ENCODE measurements at regions not wholly inside any gene's neighbourhood (a gene's known extent, or its start where the extent isn't known, plus 50 kb on each side); places are given as distances from the start of the nearest gene placed in this dataset.

DNA sequence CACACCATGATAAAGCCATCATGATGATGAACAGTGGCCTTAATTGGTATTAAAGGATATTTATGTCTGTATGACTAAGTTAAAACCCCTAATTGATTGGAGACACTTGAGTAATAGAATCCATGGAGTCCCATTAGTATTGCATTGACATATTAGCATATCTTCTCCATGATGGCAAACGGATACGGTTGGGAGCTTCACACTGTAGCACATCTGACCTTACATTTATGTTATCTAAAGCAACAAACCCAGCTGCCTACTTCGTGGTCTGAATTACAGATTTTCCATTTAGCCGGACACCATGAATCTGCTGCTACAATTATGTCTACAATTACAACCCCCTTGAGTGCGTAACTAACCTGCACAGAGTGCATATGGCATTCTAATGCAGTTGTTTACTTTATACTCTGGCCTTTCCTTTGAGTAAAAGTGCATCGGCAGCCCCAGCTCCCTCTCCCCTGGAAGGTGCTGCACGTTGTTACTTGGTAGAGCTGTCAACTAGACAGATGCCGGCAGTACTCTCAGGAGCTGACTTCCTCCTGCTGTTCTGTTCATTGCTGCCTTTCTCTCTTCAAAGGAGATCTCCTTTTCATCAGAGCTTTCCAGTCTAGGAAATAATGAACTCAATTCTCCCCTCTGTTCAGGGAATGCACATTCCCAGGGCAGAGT is 92.1 kb downstream of the LRRC30 start:
- ATAC-seq (no peak), DNase-seq (ENCODE audit: low spot score) (no peak)
- H3K4me3 Mint-ChIP-seq, result no peak overlapping the region
- H3K36me3 Mint-ChIP-seq, result no peaks in the 10 kb centered on the region
- no peaks in the 10 kb centered on the region for H3K27me3 Mint-ChIP-seq (ENCODE audit: low read depth)
- POLR2A ChIA-PET, result no interaction called here
- no peaks in the 10 kb centered on the region; the same call in 1 of the 2 replicates for H3K9me3 Mint-ChIP-seq
- TF ChIP-seq ZNF396 (CRISPR knock-in tag; IDR thresholded peaks at IDR 0.05; ENCODE audit: borderline replicate concordance) (no peak), SP1 (CRISPR knock-in tag; conservative IDR thresholded peaks at IDR 0.05) (no peak), EMX1 (CRISPR knock-in tag; IDR thresholded peaks at IDR 0.05) (no peak), ZNF423 (CRISPR knock-in tag; IDR thresholded peaks at IDR 0.05) (no peak), CREB1 (CRISPR knock-in tag; IDR thresholded peaks at IDR 0.05) (no peak)
- TF ChIP-seq, protein P1, sequence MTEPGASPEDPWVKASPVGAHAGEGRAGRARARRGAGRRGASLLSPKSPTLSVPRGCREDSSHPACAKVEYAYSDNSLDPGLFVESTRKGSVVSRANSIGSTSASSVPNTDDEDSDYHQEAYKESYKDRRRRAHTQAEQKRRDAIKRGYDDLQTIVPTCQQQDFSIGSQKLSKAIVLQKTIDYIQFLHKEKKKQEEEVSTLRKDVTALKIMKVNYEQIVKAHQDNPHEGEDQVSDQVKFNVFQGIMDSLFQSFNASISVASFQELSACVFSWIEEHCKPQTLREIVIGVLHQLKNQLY (CRISPR knock-in tag; IDR thresholded peaks at IDR 0.05), result no peak
- TF ChIP-seq, protein P2, sequence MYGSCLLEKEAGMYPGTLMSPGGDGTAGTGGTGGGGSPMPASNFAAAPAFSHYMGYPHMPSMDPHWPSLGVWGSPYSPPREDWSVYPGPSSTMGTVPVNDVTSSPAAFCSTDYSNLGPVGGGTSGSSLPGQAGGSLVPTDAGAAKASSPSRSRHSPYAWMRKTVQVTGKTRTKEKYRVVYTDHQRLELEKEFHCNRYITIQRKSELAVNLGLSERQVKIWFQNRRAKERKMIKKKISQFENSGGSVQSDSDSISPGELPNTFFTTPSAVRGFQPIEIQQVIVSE (CRISPR knock-in tag; IDR thresholded peaks at IDR 0.05; ENCODE audit: borderline replicate concordance), result no peak
- no peak overlapping the region for H3K27ac Mint-ChIP-seq
- CTCF ChIA-PET, result interaction anchor here (2.0 to 2.2 kb wide), 2 partner anchors 50 to 244 kb away, joined by 4 to 10 read pairs; partner anchors contain the start of gene PTPRM
- peaks cover 2% of the 10 kb centered on the region; the same call in 1 of the 2 replicates for H3K4me1 Mint-ChIP-seq

DNA sequence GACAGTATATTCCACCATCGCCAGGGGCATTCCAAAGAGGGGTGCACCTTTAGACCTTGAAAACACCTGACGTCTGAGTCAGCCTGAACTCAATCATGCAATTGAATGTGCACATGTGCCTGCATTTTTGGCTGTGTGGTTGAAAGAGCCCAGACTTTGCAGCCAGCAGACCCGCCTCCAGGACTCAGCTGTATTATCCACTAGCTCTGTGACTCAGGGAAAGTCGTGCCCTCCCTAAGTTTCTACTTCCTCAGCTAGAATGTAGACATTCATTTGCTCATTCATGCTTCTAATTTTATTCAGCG is 94.2 kb downstream of the LRRC30 start:
- POLR2A ChIA-PET, result no interaction called here
- TF ChIP-seq TP53 (CRISPR knock-in tag; IDR thresholded peaks at IDR 0.05) (no peak), ZNF219 (CRISPR knock-in tag; IDR thresholded peaks at IDR 0.05; ENCODE audit: borderline replicate concordance) (no peak), ZNF416 (CRISPR knock-in tag; IDR thresholded peaks at IDR 0.05) (no peak), NFATC4 (CRISPR knock-in tag; IDR thresholded peaks at IDR 0.05) (no peak)
- TF ChIP-seq, protein P3, sequence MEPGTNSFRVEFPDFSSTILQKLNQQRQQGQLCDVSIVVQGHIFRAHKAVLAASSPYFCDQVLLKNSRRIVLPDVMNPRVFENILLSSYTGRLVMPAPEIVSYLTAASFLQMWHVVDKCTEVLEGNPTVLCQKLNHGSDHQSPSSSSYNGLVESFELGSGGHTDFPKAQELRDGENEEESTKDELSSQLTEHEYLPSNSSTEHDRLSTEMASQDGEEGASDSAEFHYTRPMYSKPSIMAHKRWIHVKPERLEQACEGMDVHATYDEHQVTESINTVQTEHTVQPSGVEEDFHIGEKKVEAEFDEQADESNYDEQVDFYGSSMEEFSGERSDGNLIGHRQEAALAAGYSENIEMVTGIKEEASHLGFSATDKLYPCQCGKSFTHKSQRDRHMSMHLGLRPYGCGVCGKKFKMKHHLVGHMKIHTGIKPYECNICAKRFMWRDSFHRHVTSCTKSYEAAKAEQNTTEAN (CRISPR knock-in tag; IDR thresholded peaks at IDR 0.05), result no peak
- TF ChIP-seq, protein P4, sequence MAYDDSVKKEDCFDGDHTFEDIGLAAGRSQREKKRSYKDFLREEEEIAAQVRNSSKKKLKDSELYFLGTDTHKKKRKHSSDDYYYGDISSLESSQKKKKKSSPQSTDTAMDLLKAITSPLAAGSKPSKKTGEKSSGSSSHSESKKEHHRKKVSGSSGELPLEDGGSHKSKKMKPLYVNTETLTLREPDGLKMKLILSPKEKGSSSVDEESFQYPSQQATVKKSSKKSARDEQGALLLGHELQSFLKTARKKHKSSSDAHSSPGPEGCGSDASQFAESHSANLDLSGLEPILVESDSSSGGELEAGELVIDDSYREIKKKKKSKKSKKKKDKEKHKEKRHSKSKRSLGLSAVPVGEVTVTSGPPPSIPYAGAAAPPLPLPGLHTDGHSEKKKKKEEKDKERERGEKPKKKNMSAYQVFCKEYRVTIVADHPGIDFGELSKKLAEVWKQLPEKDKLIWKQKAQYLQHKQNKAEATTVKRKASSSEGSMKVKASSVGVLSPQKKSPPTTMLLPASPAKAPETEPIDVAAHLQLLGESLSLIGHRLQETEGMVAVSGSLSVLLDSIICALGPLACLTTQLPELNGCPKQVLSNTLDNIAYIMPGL (CRISPR knock-in tag; IDR thresholded peaks at IDR 0.05), result no peak
- TF ChIP-seq, protein P5, sequence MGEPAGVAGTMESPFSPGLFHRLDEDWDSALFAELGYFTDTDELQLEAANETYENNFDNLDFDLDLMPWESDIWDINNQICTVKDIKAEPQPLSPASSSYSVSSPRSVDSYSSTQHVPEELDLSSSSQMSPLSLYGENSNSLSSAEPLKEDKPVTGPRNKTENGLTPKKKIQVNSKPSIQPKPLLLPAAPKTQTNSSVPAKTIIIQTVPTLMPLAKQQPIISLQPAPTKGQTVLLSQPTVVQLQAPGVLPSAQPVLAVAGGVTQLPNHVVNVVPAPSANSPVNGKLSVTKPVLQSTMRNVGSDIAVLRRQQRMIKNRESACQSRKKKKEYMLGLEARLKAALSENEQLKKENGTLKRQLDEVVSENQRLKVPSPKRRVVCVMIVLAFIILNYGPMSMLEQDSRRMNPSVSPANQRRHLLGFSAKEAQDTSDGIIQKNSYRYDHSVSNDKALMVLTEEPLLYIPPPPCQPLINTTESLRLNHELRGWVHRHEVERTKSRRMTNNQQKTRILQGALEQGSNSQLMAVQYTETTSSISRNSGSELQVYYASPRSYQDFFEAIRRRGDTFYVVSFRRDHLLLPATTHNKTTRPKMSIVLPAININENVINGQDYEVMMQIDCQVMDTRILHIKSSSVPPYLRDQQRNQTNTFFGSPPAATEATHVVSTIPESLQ (CRISPR knock-in tag; IDR thresholded peaks at IDR 0.05), result no peak
- DNase-seq (ENCODE audit: low spot score), result no peak
- CTCF ChIA-PET, result interaction anchor here (0.6 to 1.3 kb wide), 2 partner anchors 90 to 242 kb away, joined by 3 to 4 read pairs; partner anchors contain the start of gene PTPRM
- H3K27me3 Mint-ChIP-seq (ENCODE audit: low read depth), result no peaks in the 10 kb centered on the region
- no peak overlapping the region for H3K27ac Mint-ChIP-seq
- no peaks in the 10 kb centered on the region for H3K36me3 Mint-ChIP-seq
- no peak overlapping the region for H3K4me3 Mint-ChIP-seq
- H3K4me1 Mint-ChIP-seq, result peaks cover 2% of the 10 kb centered on the region; the same call in 1 of the 2 replicates
- no peak for ATAC-seq
- H3K9me3 Mint-ChIP-seq, result no peaks in the 10 kb centered on the region; the same call in 1 of the 2 replicates

DNA sequence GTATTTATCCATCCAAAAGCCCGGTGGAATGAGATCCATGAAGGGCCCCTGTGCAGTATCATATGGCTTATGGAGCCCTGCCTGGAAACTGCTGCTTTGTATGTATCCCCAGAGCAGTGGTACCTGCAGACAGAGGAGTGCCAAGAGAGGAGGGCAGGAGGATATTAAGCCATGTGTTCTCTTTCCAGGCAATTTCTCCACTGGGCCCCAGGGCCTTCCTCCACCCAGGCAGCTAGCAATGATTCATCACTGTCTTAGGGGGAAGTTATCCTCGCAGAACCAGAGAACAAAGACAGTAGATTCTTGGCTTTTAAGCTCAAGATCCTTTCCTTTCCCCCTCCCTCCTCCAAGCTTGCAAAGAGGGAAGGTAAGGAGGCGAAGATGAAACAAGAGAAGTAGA is 98.1 kb downstream of the LRRC30 start:
- peaks cover 2% of the 10 kb centered on the region; the same call in 1 of the 2 replicates for H3K4me1 Mint-ChIP-seq
- H3K36me3 Mint-ChIP-seq, result no peaks in the 10 kb centered on the region
- DNase-seq (ENCODE audit: low spot score) (no peak), ATAC-seq (no peak)
- no peaks in the 10 kb centered on the region for H3K9me3 Mint-ChIP-seq
- H3K27ac Mint-ChIP-seq, result no peak overlapping the region
- CTCF ChIA-PET, result interaction anchor here (1.3 to 1.6 kb wide), 2 partner anchors 56 to 238 kb away, joined by 5 to 6 read pairs; partner anchors contain the start of gene PTPRM
- no peak overlapping the region for H3K4me3 Mint-ChIP-seq
- POLR2A ChIA-PET, result no interaction called here
- H3K27me3 Mint-ChIP-seq (ENCODE audit: low read depth), result no peaks in the 10 kb centered on the region
- TF ChIP-seq, protein P4 (CRISPR knock-in tag; IDR thresholded peaks at IDR 0.05), result no peak
- TF ChIP-seq, protein P6, sequence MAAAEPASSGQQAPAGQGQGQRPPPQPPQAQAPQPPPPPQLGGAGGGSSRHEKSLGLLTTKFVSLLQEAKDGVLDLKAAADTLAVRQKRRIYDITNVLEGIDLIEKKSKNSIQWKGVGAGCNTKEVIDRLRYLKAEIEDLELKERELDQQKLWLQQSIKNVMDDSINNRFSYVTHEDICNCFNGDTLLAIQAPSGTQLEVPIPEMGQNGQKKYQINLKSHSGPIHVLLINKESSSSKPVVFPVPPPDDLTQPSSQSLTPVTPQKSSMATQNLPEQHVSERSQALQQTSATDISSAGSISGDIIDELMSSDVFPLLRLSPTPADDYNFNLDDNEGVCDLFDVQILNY (CRISPR knock-in tag; IDR thresholded peaks at IDR 0.05), result no peak
- TF ChIP-seq CREB1 (CRISPR knock-in tag; IDR thresholded peaks at IDR 0.05) (no peak), ZNF671 (CRISPR knock-in tag; IDR thresholded peaks at IDR 0.05) (no peak), FOXK1 (CRISPR knock-in tag; IDR thresholded peaks at IDR 0.05) (no peak)
- TF ChIP-seq, protein P7, sequence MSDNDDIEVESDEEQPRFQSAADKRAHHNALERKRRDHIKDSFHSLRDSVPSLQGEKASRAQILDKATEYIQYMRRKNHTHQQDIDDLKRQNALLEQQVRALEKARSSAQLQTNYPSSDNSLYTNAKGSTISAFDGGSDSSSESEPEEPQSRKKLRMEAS (CRISPR knock-in tag; IDR thresholded peaks at IDR 0.05), result no peak
- TF ChIP-seq, protein P8, sequence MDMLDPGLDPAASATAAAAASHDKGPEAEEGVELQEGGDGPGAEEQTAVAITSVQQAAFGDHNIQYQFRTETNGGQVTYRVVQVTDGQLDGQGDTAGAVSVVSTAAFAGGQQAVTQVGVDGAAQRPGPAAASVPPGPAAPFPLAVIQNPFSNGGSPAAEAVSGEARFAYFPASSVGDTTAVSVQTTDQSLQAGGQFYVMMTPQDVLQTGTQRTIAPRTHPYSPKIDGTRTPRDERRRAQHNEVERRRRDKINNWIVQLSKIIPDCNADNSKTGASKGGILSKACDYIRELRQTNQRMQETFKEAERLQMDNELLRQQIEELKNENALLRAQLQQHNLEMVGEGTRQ (CRISPR knock-in tag; IDR thresholded peaks at IDR 0.05), result no peak
- TF ChIP-seq, protein P9, sequence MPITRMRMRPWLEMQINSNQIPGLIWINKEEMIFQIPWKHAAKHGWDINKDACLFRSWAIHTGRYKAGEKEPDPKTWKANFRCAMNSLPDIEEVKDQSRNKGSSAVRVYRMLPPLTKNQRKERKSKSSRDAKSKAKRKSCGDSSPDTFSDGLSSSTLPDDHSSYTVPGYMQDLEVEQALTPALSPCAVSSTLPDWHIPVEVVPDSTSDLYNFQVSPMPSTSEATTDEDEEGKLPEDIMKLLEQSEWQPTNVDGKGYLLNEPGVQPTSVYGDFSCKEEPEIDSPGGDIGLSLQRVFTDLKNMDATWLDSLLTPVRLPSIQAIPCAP (CRISPR knock-in tag; IDR thresholded peaks at IDR 0.05), result no peak
